Jurkat, Clone E6-1 (cell line): ENCODE measurements at regions not wholly inside any gene's neighbourhood (a gene's known extent, or its start where the extent isn't known, plus 50 kb on each side); places are given as distances from the start of the nearest gene placed in this dataset.

ENCODE experiments used
- DNase-seq: peaks from one replicate; pipeline ENCODE4 v3.0.0-alpha.2; 2011; ENCODE audit warnings: low read depth, low spot score
- H3K4me3 ChIP-seq: 2 replicates; pipeline ENCODE4 v1.5.1; 2011; ENCODE audit warnings: mild to moderate bottlenecking, low read length, control low read depth, moderate library complexity

- no peak for DNase-seq
- no peak overlapping the region for H3K4me3 ChIP-seq
Observed at GRCh38 chr15:29208836-29209235, 60.8 kb downstream of the NSMCE3 start.

- no peak overlapping the region for H3K4me3 ChIP-seq
- peak; percentile 20 for DNase-seq
Observed at GRCh38 chr15:29208352-29208751, 61.3 kb downstream of the NSMCE3 start.

GRCh38 chr15:29207758-29208108 lies 61.9 kb downstream of the NSMCE3 start:
- no peak for DNase-seq
- no peak overlapping the region for H3K4me3 ChIP-seq

- no peak overlapping the region for H3K4me3 ChIP-seq
- no peak for DNase-seq
Observed at GRCh38 chr15:29207027-29207757, 62.4 kb downstream of the NSMCE3 start.

GRCh38 chr15:29205186-29205585 lies 64.4 kb downstream of the NSMCE3 start:
- no peak overlapping the region for H3K4me3 ChIP-seq
- no peak for DNase-seq

- H3K4me3 ChIP-seq: no peak overlapping the region
- no peak for DNase-seq
Observed at GRCh38 chr15:29204369-29204755, 65.3 kb downstream of the NSMCE3 start.

- H3K4me3 ChIP-seq: no peak overlapping the region
- no peak for DNase-seq
Observed at GRCh38 chr15:29203718-29204368, 65.8 kb downstream of the NSMCE3 start.

- no peak for DNase-seq
Observed at GRCh38 chr15:29196722-29197121, 72.9 kb downstream of the NSMCE3 start.

GRCh38 chr15:29196290-29196689 lies 73.3 kb downstream of the NSMCE3 start:
- no peak overlapping the region for H3K4me3 ChIP-seq
- no peak for DNase-seq

More at GRCh38 chr15:29196722-29197121, 72.9 kb downstream of the NSMCE3 start:
- H3K4me3 ChIP-seq: no peak overlapping the region

GRCh38 chr15:29194866-29195265 lies 74.8 kb downstream of the NSMCE3 start:
- DNase-seq: no peak
- no peak overlapping the region for H3K4me3 ChIP-seq

- no peak for DNase-seq
- no peak overlapping the region for H3K4me3 ChIP-seq
Observed at GRCh38 chr15:29183071-29183831, 86.4 kb downstream of the NSMCE3 start.

GRCh38 chr15:29182590-29182989 lies 87.0 kb downstream of the NSMCE3 start:
- DNase-seq: no peak
- no peak overlapping the region for H3K4me3 ChIP-seq

GRCh38 chr15:29172742-29173725 lies 96.6 kb downstream of the NSMCE3 start:
- no peak for DNase-seq
- H3K4me3 ChIP-seq: no peak overlapping the region

- H3K4me3 ChIP-seq: no peak overlapping the region
- DNase-seq: no peak
Observed at GRCh38 chr15:29170521-29170920, 99.1 kb downstream of the NSMCE3 start.
